OCI-LY7 (cell line): ENCODE measurements at regions not wholly inside any gene's neighbourhood (a gene's known extent, or its start where the extent isn't known, plus 50 kb on each side); places are given as distances from the start of the nearest gene placed in this dataset.

Experiments
- BruUV-seq: library from RNA; stranded (reverse); fragments of 400-500 nt; replicated peaks from 2 replicates; lab custom pipeline; 2021; lab: Mats Ljungman, UMichigan
- CTCF ChIA-PET: fragments of 300-600 bp; sonication (Branson Sonifier 250); formaldehyde crosslinking; loops from one replicate; lab custom pipeline; 2022; ENCODE audit warnings: antibody characterized with exemption; ENCODE audit not compliant: unreplicated experiment; lab: Charles Lee
- POLR2A ChIA-PET: fragments of 300-600 bp; sonication (Branson Sonifier 250); formaldehyde crosslinking; loops from one replicate; lab custom pipeline; 2022; ENCODE audit warnings: antibody characterized with exemption; lab: Charles Lee
- DNase-seq: peaks from one replicate; pipeline ENCODE4 v3.0.0-alpha.2; 2015; ENCODE audit warnings: low spot score
- H2AFZ ChIP-seq: fragments of 200-600 bp; sonication (generic), shearing (Covaris generic); 2 replicates; pipeline ENCODE4 v1.6.1; 2014; ENCODE audit warnings: mild to moderate bottlenecking, antibody characterized with exemption, low read length, moderate library complexity
- H3K27ac ChIP-seq: fragments of 200-600 bp; sonication (generic); 2 replicates; pipeline ENCODE4 v1.5.1; 2014; ENCODE audit warnings: mixed run types, low read depth, mild to moderate bottlenecking, moderate library complexity, low read length, inconsistent platforms; ENCODE audit not compliant: poor library complexity, severe bottlenecking
- H3K36me3 ChIP-seq: fragments of 200-600 bp; sonication (generic); 2 replicates; pipeline ENCODE4 v1.6.1; 2014; ENCODE audit warnings: mild to moderate bottlenecking, antibody characterized with exemption, low read length, moderate library complexity, mixed read lengths; ENCODE audit not compliant: insufficient read depth
- H3K4me1 ChIP-seq: fragments of 200-600 bp; sonication (generic); 2 replicates; pipeline ENCODE4 v1.5.1; 2014; ENCODE audit warnings: mild to moderate bottlenecking, low read length; ENCODE audit not compliant: insufficient read depth, poor library complexity, severe bottlenecking
- H3K4me2 ChIP-seq: fragments of 200-600 bp; sonication (generic); 2 replicates; pipeline ENCODE4 v1.6.1; 2014; ENCODE audit warnings: mild to moderate bottlenecking, low read length
- H3K4me3 ChIP-seq: fragments of 200-600 bp; sonication (generic); 2 replicates; pipeline ENCODE4 v1.5.1; 2014; ENCODE audit warnings: mild to moderate bottlenecking, low read depth, low read length; ENCODE audit not compliant: poor library complexity, severe bottlenecking
- H3K79me2 ChIP-seq: fragments of 200-600 bp; sonication (generic); 2 replicates; pipeline ENCODE4 v1.6.1; 2016; ENCODE audit warnings: low read depth, mild to moderate bottlenecking, low read length, moderate library complexity, mixed read lengths; ENCODE audit not compliant: insufficient read depth
- H3K9me2 ChIP-seq: fragments of 200-600 bp; sonication (generic); 2 replicates; pipeline ENCODE4 v1.6.1; 2016; ENCODE audit warnings: mild to moderate bottlenecking, low read length, mixed read lengths; ENCODE audit not compliant: insufficient read depth
- H3K9me3 ChIP-seq: fragments of 200-600 bp; sonication (generic); 2 replicates; pipeline ENCODE4 v1.6.1; 2014; ENCODE audit warnings: mild to moderate bottlenecking, mixed run types, low read length, mixed read lengths
- H4K20me1 ChIP-seq: fragments of 200-600 bp; sonication (generic); 2 replicates; pipeline ENCODE4 v1.6.1; 2014; ENCODE audit warnings: mild to moderate bottlenecking, antibody characterized with exemption, low read length, moderate library complexity, mixed read lengths; ENCODE audit not compliant: insufficient read depth
- CTCF ChIP-seq: fragments of 200-600 bp; sonication (generic); conservative IDR thresholded peaks from 2 replicates; pipeline ENCODE4 v1.5.1; 2014; ENCODE audit warnings: mild to moderate bottlenecking, antibody characterized with exemption, low read length, moderate library complexity, mixed read lengths
- EZH2phosphoT487 ChIP-seq: fragments of 200-600 bp; sonication (generic); IDR thresholded peaks from 2 replicates; pipeline ENCODE4 v1.6.1; 2018; ENCODE audit warnings: low read depth, borderline replicate concordance, mild to moderate bottlenecking, mixed run types, antibody characterized with exemption, low read length, moderate library complexity, mixed read lengths
- intact Hi-C: fragments of 100-400 bp; cut with micrococcal nuclease; formaldehyde crosslinking; loops from one replicate; pipeline ENCODE4 v1.10.0; 2022; ENCODE audit not compliant: unreplicated experiment

GRCh38 chr18:22603902-22604301 is 186.2 kb upstream of the CTAGE1 start:
- no peaks in the 10 kb centered on the region for H3K4me1 ChIP-seq
- H4K20me1 ChIP-seq: no peaks in the 10 kb centered on the region
- no peak for TF ChIP-seq CTCF
- CTCF ChIA-PET: no interaction called here
- BruUV-seq: no TSS peak
- H2AFZ ChIP-seq: no peak overlapping the region
- H3K4me2 ChIP-seq: no peak overlapping the region
- H3K9me2 ChIP-seq: no peaks in the 10 kb centered on the region
- DNase-seq: no peak
- no peak overlapping the region for H3K27ac ChIP-seq
- intact Hi-C loops: no loop called here
- H3K79me2 ChIP-seq: no peaks in the 10 kb centered on the region
- POLR2A ChIA-PET: no interaction called here
- no peaks in the 10 kb centered on the region for H3K36me3 ChIP-seq
- H3K4me3 ChIP-seq: no peak overlapping the region
- H3K9me3 ChIP-seq: no peaks in the 10 kb centered on the region

GRCh38 chr18:22604390-22604985 is 186.8 kb upstream of the CTAGE1 start:
- no peak for DNase-seq
- H3K79me2 ChIP-seq: no peaks in the 10 kb centered on the region
- ChIA-PET CTCF (no interaction called here), POLR2A (no interaction called here)
- no peak overlapping the region for H3K4me2 ChIP-seq
- H4K20me1 ChIP-seq: no peaks in the 10 kb centered on the region
- intact Hi-C loops: no loop called here
- H3K36me3 ChIP-seq: no peaks in the 10 kb centered on the region
- no TSS peak for BruUV-seq
- TF ChIP-seq EZH2phosphoT487: no peak
- no peak for TF ChIP-seq CTCF
- H2AFZ ChIP-seq: no peak overlapping the region
- no peaks in the 10 kb centered on the region for H3K4me1 ChIP-seq
- no peaks in the 10 kb centered on the region for H3K9me2 ChIP-seq
- no peak overlapping the region for H3K27ac ChIP-seq
- no peaks in the 10 kb centered on the region for H3K9me3 ChIP-seq
- no peak overlapping the region for H3K4me3 ChIP-seq

GRCh38 chr18:22604986-22605421 is 187.3 kb upstream of the CTAGE1 start:
- H3K9me2 ChIP-seq: no peaks in the 10 kb centered on the region
- no peak overlapping the region for H3K4me3 ChIP-seq
- intact Hi-C loops: no loop called here
- H3K79me2 ChIP-seq: no peaks in the 10 kb centered on the region
- ChIA-PET CTCF (no interaction called here), POLR2A (no interaction called here)
- no peak for DNase-seq
- no peak overlapping the region for H2AFZ ChIP-seq
- no peaks in the 10 kb centered on the region for H3K4me1 ChIP-seq
- H3K27ac ChIP-seq: no peak overlapping the region
- no TSS peak for BruUV-seq
- H3K36me3 ChIP-seq: no peaks in the 10 kb centered on the region
- H3K9me3 ChIP-seq: no peaks in the 10 kb centered on the region
- TF ChIP-seq EZH2phosphoT487: no peak
- no peak for TF ChIP-seq CTCF
- no peaks in the 10 kb centered on the region for H4K20me1 ChIP-seq
- no peak overlapping the region for H3K4me2 ChIP-seq
